ENCODE measurements at regions not wholly inside any gene's neighbourhood (a gene's known extent, or its start where the extent isn't known, plus 50 kb on each side); places are given as distances from the start of the nearest gene placed in this dataset.

DNA sequence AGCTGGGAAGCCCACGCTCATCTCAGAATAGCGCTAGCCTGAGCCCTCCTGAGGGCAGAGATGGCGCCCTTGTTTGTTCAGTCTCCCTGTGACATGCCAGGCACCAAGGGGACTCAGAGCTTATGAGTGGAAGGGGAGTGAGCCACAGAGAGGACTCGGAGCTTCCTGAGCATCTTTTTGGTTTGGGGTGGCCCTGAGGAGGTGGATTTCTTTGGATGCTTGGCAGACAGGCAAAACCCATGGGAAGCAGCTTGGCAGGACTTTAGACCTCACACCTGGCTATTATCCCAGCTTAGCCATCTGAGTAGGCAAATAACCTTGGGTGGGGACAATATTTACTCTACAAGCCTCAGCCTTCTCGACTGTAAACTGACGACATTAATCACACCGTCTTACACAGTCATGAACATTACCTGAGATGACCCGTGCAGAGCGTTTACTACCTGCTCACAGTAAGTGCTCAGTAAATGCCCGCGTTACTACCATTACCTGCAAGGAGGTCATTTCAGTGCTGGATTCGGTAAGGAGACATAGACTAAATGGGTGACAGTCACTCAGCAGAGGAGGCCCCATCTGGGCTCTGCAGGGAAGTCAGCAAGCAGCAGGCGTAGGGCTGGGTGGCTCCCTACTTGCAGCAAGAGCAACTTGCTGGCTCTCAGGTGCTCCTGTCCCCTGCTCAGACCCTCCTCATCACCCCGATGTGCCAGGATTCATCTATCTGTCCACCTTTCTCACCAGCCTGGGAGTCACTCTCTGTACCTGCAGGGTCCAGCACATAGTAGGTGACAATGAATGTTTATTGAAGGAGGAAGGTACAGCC lies 54.9 kb downstream of the KLHDC7A start:
- peak; percentile 75 for DNase-seq (ENCODE audit: low spot score)

DNA sequence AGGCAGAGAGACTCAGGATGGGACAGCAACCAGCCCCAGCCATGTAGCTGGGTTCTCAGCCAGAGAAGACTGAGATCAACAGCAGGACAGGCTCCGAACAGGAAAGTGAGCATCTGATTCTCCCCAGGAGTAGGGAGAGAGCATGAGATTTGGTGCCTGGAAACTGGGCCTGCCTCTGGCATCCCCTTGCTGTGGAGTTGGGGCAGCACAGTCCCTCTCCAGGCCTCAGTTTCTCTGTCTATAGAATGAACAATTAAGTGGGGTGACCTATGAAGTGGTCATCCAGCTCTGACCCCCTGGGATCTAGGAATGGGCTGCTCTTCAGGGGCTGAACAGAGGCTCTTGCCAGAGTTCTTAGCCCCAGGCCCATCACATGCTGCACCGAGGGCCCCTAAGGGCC lies 55.6 kb downstream of the KLHDC7A start:
- DNase-seq (ENCODE audit: low spot score) = no peak

DNA sequence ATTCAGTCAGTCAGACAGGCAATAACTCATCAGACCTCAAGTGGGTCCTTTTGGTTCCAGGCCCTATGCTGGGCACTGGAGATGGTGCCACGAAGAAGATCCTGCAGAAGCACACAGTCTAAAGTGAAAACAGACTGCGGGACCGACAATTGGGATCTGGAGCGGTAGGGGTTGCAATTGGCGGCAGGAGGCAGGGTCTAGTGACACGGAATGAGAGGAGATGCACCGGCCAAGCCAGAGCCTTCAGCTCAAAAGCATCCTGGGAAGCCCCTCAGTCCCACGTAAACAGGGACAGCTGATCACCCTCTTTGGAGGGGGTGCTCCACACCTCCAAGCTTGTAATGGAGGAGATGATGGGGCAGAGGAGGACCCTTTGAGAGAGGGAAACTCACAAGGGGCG lies 56.2 kb downstream of the KLHDC7A start:
- no peak for DNase-seq (ENCODE audit: low spot score)

DNA sequence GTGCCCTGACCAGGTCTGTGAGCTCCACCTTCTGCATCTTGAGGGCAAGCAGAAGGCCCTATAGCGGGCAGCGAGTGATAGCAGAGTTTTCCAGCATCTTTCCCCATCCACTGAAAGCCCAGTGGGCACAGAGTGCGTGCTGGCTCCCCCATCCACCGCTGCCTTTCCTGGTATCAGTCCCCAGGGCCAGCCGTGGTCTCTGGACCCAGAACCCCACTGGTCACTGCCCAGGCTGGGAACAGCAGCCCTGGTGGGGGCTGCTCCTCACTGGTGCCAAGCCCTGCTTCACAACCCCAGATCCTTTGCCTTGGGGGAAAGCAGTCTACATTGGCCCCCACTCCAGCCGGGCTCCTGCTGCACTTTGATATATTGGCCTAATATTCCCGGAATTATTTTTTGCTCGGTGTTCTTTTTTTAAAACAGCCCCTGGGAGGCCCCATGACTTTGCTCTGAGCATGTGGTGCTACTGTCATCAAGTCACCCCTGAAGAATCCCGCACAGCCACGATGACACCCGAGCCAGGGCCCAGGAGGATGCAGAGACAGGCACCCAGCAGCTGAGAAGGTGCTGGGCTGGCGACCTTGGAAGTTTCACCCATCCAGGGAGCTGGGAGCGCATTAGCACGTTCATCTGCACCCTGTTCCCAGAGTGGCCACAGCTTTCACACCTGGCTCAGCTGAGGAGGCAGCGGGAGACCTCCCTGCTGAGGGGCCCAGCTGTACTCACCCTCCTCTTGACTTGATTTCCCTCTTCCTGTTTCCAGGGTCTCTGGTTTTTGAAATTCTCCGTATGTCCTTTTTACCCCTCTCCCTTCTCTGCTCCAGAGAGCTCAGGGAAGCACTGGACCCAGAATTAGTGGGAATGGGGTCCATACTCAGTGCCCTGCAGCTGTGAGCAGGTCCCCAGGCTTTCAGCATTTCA lies 56.9 kb downstream of the KLHDC7A start:
- DNase-seq (ENCODE audit: low spot score) = no peak

DNA sequence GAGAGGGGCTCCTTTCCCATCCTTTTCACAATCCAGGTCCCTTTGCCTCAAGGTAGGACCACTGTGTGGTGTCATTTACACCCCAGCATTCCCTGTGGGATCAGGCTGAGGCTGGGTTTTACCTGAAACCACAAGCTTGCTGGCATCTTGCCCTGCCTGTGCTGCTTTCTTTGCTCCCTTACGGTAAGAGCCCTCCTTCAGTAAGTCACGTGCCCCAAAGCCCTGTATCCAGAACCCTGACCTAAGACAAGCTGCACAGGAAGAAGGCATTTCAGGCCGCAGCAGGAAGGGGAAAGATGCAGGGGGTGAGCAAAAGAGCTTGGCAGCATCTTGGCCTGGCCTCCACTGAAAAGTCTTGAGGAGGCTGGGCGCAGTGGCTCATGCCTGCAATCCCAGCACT lies 58.4 kb downstream of the KLHDC7A start:
- no peak for DNase-seq (ENCODE audit: low spot score)

DNA sequence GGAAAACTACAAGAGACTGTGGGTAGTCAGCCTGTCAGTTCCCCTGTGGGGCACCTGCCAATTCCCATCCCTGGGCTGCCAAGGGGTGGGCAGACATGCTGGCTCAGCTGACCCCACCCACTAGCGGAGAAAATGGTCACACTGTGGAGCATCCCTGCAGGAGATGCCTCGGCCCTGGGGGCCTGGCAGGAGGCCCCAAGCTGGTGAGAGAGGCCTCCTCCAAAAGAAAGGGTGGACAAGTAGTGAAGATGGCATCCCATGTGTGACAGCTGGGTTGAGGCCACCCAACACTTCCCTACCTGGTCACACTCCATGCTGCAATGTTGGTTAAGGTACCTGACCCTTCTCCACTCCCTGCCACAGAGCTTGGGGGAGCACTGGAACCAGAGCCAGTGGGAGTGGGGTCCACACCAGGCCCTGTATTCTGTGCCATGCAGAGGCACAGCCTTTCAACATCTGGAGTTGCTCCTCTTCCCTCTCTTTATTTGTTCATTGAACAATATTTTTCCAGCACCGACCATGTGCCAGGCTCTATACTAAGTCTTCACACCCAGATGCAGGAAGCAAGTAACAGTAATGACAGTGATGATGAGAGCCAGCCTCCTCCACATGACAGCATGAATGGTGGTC lies 59.5 kb downstream of the KLHDC7A start:
- no peak for DNase-seq (ENCODE audit: low spot score)

DNA sequence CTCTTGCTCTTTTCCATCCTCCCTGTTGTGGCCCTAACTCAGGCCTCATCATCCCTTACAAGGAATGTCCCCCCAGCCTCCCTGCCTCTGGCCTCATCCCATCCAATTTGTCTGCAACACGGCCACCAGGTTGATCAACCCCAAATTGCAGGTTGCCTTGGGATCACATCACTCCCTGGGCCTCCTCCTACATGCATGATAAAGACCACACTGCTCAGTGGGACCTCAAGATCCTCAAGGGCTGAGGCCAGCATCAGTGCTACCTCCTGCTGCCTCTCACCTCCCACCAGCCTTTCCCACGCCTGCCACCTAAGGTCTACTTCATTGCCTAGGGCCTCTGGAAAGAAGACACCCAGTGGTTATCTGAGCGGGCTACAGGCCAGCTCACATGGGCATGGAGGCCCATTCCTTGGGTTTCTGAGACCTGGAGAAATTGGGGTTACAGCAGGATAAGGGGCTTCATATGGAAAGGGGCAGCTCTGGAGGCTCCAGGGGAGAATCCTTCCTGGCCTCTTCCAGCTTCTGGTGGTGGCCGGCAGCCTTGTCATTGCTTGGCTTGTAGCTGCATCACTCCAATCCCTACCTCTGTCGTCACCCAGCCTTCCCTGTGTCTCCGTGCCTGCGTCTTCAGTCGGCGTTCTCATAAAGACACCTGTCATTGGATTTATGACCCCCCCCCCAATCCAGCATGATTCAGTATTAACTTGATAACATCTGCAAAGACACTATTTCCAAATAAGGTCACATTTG lies 60.5 kb downstream of the KLHDC7A start:
- no peak for DNase-seq (ENCODE audit: low spot score)

DNA sequence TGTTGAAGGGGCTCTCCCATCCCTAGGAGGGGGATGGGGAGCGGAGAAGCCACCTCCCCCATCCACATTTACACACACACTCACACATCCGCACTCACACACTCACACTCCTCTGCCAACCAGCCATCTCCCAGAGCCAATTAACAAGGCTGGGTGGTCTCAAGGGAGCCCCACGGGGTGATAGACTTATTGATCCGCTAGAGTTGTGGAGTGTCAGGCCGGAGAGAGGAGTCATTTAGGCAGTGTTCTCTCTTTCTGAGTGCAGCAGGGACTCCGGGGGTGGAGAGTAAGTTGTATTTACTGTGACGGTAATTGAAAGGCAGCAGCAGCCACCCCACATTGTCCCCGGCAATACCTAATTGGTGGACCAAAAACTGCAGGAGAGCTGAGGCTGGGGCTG lies 61.6 kb downstream of the KLHDC7A start:
- no peak for DNase-seq (ENCODE audit: low spot score)

DNA sequence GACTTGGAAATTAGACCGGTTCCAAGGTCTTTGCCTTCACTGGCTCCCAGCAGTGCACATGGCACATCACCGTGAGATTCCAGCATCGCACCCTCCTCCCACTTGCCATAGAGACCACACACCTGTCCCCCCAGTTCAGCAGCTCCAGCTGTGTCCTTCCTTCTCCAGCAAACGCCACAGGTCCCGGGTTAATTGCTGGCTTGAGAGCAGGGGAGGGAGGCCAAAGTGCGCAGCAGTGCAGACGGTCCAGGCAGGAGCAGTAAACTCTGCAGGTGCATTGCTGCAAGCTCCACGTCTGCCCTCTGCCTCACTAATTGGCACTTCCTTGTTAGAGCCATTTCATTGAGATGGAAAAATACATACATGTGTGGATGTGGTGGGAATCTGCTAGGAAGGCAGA lies 65.3 kb downstream of the KLHDC7A start:
- DNase-seq (ENCODE audit: low spot score) = no peak

DNA sequence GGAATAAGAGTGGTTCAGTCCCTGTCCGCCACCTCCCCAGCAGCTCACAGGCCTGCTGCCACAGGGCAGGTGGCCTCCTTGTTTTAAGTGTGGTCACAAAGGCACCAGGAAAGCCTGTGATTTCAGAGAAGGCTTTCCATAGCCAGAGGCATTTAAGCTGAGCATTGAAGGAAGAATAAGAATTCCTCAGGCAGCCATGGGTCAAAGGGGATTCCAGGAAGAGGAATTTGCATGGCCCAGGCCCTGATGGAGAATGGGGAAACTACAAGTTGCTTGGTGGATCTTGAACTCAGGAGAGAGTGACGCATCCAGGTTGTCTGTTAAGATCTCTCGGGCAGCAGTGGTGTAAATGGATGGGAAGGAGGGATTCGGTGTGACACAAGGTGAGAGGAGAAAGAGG lies 66.7 kb downstream of the KLHDC7A start:
- DNase-seq (ENCODE audit: low spot score) = no peak

DNA sequence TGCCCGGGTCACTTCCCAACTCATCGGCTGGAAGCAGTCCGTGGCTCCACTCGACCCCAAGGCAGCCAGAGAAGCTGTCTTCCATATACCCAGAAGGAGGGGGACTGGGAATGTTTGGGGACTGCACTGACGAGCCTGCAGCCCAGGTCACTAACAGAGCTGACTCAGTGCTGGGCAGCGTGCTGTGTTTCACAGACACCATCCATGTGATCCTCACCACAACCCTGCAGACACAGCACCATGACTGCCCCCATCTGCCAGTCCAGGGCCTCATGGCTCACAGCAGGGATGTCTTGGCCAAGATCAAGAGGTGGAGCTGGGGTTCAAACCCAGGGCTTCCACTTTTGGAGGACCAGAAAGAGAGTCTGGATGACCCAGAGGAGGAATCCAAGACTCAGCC lies 67.9 kb downstream of the KLHDC7A start:
- DNase-seq (ENCODE audit: low spot score) = no peak

DNA sequence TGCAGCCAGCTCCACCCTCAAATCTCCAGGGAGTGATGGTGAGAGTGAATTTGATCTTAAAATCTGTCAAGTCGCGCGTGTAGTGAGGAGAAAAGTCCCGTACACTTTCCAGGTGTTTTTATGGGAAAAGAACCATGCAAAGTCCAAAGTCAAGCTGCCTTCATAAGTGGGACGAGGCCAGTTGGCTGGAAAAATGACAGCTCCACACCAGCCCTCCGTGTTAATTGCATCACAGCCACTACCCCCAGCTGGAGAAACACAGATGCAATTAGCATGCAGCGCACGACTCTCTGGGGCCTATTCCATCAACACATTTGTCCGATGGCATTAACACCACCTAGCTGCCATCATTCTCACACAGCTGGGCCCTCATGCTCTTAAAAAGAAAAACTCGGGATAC lies 68.4 kb downstream of the KLHDC7A start:
- no peak for DNase-seq (ENCODE audit: low spot score)

DNA sequence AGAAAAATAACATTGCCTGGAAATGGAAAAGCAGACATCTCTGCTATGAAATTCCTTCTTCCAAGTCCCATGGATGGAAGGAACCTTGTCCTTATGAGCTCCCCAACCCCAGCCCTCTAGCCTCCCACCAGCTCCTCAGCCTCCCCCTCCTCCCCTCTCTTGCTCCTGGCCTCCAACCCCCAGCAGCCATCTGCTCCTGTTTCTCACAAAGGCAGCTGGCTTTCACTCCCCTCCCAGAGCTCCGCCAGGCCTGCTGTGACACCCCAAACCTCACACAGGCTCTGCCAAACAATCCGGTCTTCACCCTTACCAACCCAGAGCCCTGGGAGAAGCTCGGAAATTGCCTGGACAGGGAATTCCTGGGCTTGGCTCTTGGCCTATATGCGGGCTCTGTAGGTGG lies 69.2 kb downstream of the KLHDC7A start:
- no peak for DNase-seq (ENCODE audit: low spot score)

DNA sequence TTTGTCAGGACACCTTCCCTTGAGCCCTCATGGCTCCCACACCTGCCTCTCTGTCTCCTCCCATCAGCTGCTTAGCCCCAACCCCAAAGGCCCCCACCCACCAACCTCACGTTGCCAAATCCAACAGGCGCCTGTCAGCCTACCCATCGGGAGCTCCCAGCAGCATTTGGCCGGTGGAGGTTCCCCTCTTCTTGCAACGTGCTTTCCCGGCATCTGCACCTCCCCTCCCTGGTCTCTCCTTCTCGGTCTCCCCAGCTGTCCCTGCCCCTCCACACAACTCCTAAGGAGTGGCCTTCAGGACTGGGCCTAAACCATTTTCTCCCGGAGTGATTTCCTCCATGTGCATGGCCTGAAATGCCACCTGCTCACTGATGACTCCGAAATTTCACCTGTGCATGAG lies 71.9 kb downstream of the KLHDC7A start:
- no peak for DNase-seq (ENCODE audit: low spot score)

DNA sequence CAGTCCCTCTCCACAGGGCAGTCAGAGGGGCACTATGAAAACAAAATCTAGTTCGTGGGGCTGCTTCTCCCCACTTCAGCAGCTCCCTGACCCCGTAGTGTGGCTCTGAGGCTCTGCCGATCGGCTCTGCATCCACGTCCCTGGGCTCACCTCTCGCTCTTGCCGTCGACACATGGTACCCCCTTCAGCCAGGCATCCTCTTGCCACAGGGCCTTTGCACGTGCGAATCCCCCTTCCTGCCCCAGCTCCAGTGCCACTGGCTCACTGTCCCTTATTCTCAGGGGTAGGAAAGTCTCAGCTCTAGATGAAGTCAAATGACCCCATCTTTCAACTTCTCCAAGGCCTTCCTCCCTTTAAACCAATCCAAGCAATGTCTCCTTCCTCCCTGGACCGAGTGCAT lies 72.7 kb downstream of the KLHDC7A start:
- no peak for DNase-seq (ENCODE audit: low spot score)

DNA sequence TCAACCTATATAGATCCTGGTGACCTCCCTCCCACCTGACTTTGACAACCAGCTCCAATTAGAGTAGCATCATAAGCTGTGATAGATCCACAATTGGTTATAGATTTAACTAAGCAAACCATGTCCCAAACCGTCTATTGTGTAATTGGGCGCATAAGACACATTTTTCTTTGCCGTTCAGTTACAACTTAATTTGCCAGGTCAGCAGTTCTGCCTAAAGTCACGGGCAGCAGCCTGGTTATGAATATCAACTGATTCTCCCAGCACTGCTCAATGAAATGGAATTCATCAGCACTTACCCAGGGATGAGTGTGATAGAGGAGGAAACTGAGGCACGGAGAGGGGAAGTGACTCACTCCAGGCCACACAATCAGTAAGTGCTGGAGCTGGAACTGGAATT lies 73.4 kb downstream of the KLHDC7A start:
- DNase-seq (ENCODE audit: low spot score) = no peak

DNA sequence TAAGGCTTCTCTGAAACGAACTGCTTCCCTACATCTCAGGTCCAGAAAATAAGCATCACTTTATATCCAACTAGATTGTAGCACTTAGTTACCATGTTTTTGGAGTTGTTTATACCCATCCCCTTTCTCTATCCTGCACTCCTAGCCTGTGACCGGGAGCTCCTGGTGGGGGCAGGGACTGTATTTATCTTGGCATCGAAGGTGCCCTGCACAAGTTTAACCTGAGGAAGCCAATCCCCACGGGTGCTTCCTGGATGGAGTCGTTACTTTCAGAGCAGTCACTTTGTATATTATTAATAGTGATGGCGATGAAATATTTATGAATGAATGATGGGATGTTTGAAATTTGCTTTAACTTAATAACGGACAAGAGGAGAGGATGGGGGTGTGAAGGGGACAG lies 73.9 kb downstream of the KLHDC7A start:
- no peak for DNase-seq (ENCODE audit: low spot score)

DNA sequence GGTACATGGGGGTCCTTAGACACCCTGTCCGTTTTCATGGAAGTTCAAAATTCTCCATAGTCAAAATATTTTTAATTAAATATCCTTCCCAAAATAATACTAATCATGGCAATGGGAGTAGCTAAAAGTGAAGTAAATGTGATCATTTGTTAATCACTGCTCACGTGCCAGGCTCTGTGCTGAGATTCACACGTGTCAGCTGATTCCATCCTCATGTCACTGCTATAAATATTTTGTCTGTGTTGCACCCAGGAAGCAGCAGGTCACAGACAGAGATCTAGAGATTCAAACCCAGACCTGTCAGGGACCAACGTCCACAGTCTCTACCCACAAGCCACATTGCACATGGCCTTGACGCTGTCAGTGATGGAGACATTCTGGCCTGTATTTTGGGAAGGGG lies 74.3 kb downstream of the KLHDC7A start:
- no peak for DNase-seq (ENCODE audit: low spot score)

DNA sequence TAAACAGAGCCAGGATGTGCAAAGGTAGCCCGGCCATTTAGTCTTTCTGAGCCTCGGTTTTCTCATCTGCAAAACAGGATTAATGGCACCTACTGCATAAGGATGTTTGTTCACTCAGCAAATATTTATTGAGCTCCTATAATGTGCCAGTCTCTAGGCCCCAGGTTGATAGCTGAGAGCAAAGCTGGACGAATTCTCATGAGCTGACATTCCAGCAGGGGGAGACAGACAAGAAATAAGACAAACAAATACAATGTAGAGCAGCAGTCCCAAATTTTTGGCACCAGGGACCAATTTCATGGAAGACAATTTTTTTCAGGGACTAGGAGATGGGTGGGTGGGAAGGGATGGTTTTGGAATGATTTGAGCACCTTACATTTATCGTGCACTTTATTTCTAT lies 74.3 kb upstream of the PAX7 start:
- DNase-seq (ENCODE audit: low spot score) = peak; percentile 60

DNA sequence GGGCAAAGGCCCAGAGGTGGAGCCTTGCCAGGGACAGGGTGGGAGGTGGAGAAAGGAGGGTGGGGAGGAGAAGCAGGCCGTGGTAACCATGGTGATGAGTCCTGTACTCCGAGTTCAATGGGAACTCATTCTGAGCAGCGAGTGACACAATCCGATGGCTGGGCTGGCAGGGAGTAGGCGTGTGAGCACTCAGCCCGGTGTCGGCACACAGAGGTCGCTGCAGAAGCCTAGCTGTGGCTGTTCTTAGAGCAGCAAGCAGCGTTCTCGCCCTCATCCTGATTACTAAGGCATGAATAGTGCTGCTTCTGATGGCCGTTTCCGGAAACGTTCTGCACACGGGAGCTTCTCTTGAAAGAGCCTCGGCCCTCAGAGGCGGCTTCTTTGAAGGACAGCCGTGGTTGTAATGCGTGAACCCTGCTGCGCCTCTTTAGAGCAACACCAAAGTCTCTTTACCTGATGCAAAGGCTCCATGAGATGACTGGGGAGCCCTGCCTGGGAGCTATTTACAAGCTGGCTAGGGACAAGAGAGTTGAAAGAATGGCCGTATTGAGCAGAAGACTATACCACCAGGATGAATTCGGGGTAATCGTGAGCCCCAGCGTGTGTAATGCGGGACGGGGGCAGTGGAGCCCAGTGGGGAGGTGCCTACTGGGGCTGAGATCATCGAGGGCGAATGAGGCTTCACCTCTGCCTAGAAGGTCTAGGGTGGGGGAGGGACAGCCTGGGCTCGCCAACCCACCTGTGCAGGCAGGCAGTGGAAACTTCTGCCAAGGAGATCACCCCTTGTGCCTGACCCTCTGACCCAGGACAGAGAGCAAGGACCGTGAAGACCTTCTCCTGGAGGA lies 72.8 kb upstream of the PAX7 start:
- peak; percentile 70 for DNase-seq (ENCODE audit: low spot score)

DNA sequence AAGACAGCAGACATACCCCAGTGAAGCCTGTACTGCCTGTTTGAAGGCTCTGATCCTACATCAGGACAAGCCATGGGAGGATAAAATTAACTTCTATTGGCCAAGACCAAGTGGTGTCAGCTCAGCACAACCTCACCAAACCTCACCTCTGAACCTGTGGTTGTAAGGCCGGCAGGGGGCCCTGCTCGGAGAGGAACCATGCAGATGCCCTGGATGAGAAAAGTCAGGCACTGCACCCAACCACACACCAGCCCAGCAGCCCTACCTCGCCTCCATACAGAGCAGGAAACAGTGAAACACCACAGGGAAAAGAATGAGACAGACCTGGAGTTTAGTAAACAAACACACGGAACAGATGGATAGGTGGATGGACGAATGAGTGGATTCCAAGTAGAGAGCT lies 70.0 kb upstream of the PAX7 start:
- peak; percentile 44 for DNase-seq (ENCODE audit: low spot score)

All from HT-29 (cell line).